Hematopoietic multipotent progenitor cell treated with erythropoietin and hydrocortisone succinate and interleukin-3 and kit ligand, for 15 days (in vitro differentiated cells): ENCODE measurements at regions not wholly inside any gene's neighbourhood (a gene's known extent, or its start where the extent isn't known, plus 50 kb on each side); places are given as distances from the start of the nearest gene placed in this dataset.
"Not testable (repeated sequence)": the region's sequence is repeated elsewhere in the genome, so short reads cannot be mapped to it uniquely, and the experiment has no call there.

Experiments
- DNase-seq: peaks from one replicate; pipeline ENCODE4 v3.0.0-alpha.2; 2015; ENCODE audit warnings: low spot score

- DNase-seq: no peak
Measured at GRCh38 chr2:116922414-116922813, 892.1 kb upstream of the DDX18 start.

GRCh38 chr2:116924509-116924908 is 890.0 kb upstream of the DDX18 start:
- DNase-seq: no peak

- DNase-seq: no peak
Measured at GRCh38 chr2:116935097-116935814, 879.2 kb upstream of the DDX18 start.

GRCh38 chr2:116948258-116948657 is 866.2 kb upstream of the DDX18 start:
- no peak for DNase-seq

- DNase-seq: no peak
Measured at GRCh38 chr2:116949249-116949648, 865.2 kb upstream of the DDX18 start.

- DNase-seq: no peak
Measured at GRCh38 chr2:116952254-116952653, 862.2 kb upstream of the DDX18 start.

- DNase-seq: no peak
Measured at GRCh38 chr2:116955646-116956045, 858.8 kb upstream of the DDX18 start.

- DNase-seq: no peak
Measured at GRCh38 chr2:116975608-116976007, 838.9 kb upstream of the DDX18 start.

GRCh38 chr2:116979916-116980764 is 834.4 kb upstream of the DDX18 start:
- no peak for DNase-seq

- DNase-seq: no peak
Measured at GRCh38 chr2:116987447-116987846, 827.0 kb upstream of the DDX18 start.

GRCh38 chr2:116988303-116988702 is 826.2 kb upstream of the DDX18 start:
- no peak for DNase-seq

- no peak for DNase-seq
Measured at GRCh38 chr2:117019357-117019756, 795.1 kb upstream of the DDX18 start.

GRCh38 chr2:117027646-117028045 is 786.8 kb upstream of the DDX18 start:
- no peak for DNase-seq

- not testable (repeated sequence) for DNase-seq
Measured at GRCh38 chr2:117028708-117029107, 785.8 kb upstream of the DDX18 start.

- DNase-seq: no peak
Measured at GRCh38 chr2:117055499-117056375, 758.8 kb upstream of the DDX18 start.

GRCh38 chr2:117056376-117056748 is 758.1 kb upstream of the DDX18 start:
- DNase-seq: no peak

GRCh38 chr2:117057016-117057415 is 757.5 kb upstream of the DDX18 start:
- DNase-seq: no peak

GRCh38 chr2:117058366-117058765 is 756.1 kb upstream of the DDX18 start:
- DNase-seq: no peak

- DNase-seq: no peak
Measured at GRCh38 chr2:117064021-117064420, 750.5 kb upstream of the DDX18 start.

GRCh38 chr2:117065912-117066311 is 748.6 kb upstream of the DDX18 start:
- DNase-seq: no peak

GRCh38 chr2:117067900-117068299 is 746.6 kb upstream of the DDX18 start:
- no peak for DNase-seq

- no peak for DNase-seq
Measured at GRCh38 chr2:117068371-117068770, 746.1 kb upstream of the DDX18 start.
